SU-DHL-6 (cell line): ENCODE measurements at regions not wholly inside any gene's neighbourhood (a gene's known extent, or its start where the extent isn't known, plus 50 kb on each side); places are given as distances from the start of the nearest gene placed in this dataset.

Experiments used
- H2AFZ ChIP-seq: fragments of 200-600 bp; sonication (generic); 2 replicates; pipeline ENCODE4 v1.6.1; 2014; ENCODE audit warnings: low read depth, mild to moderate bottlenecking, moderate library complexity, mixed read lengths, antibody characterized with exemption, low read length; ENCODE audit not compliant: severe bottlenecking
- H3F3A ChIP-seq: fragments of 200-600 bp; shearing (Covaris generic); 2 replicates; pipeline ENCODE4 v1.6.0; 2016; ENCODE audit warnings: antibody characterized with exemption, mild to moderate bottlenecking; ENCODE audit not compliant: insufficient read depth
- H3K27ac ChIP-seq: fragments of 200-600 bp; sonication (generic); 2 replicates; pipeline ENCODE4 v1.5.1; 2016; ENCODE audit warnings: low read depth, mild to moderate bottlenecking, low read length, moderate library complexity, mixed read lengths
- H3K27me3 ChIP-seq: fragments of 200-600 bp; sonication (generic), shearing (Covaris generic); 2 replicates; pipeline ENCODE4 v1.6.0; 2014; ENCODE audit warnings: mild to moderate bottlenecking, low read length
- H3K36me3 ChIP-seq: fragments of 200-600 bp; sonication (generic); 2 replicates; pipeline ENCODE4 v1.6.1; 2014; ENCODE audit warnings: mild to moderate bottlenecking, low read length, mixed read lengths
- H3K4me2 ChIP-seq: fragments of 300-600, 200-600 bp; shearing (Covaris generic), sonication (generic); 2 replicates; pipeline ENCODE4 v1.6.0; 2014; ENCODE audit warnings: low read length, low read depth, mild to moderate bottlenecking; ENCODE audit not compliant: poor library complexity, severe bottlenecking
- H3K4me3 ChIP-seq: fragments of 200-600 bp; sonication (generic); 2 replicates; pipeline ENCODE4 v1.5.1; 2014; ENCODE audit warnings: antibody characterized with exemption, low read length, mild to moderate bottlenecking, mixed read lengths; ENCODE audit not compliant: insufficient read depth, poor library complexity, severe bottlenecking
- H3K79me2 ChIP-seq: fragments of 200-600 bp; sonication (generic); 2 replicates; pipeline ENCODE4 v1.6.1; 2014; ENCODE audit warnings: mild to moderate bottlenecking, low read length, moderate library complexity; ENCODE audit not compliant: insufficient read depth
- H3K9ac ChIP-seq: fragments of 200-600 bp; sonication (generic); 2 replicates; pipeline ENCODE4 v1.7.0; 2014; ENCODE audit warnings: mild to moderate bottlenecking, low read length
- H3K9me2 ChIP-seq: fragments of 200-600 bp; sonication (generic); replicated peaks from 2 replicates; pipeline ENCODE4 v1.6.1; 2014; ENCODE audit warnings: low read length; ENCODE audit not compliant: insufficient read depth
- H3K9me3 ChIP-seq: fragments of 200-600 bp; sonication (generic); 2 replicates; pipeline ENCODE4 v1.6.1; 2014; ENCODE audit warnings: low read length, mixed read lengths; ENCODE audit not compliant: insufficient read depth
- H4K20me1 ChIP-seq: fragments of 200-600 bp; sonication (generic); 2 replicates; pipeline ENCODE4 v1.6.1; 2014; ENCODE audit warnings: low read depth, mild to moderate bottlenecking, antibody characterized with exemption, low read length, moderate library complexity, mixed read lengths
- CTCF ChIP-seq: fragments of 200-600 bp; sonication (generic); IDR thresholded peaks from one replicate; pipeline ENCODE4 v1.5.1; 2017; ENCODE audit warnings: antibody characterized with exemption, mild to moderate bottlenecking, low read length, moderate library complexity; ENCODE audit not compliant: insufficient read depth, poor library complexity, severe bottlenecking
- EZH2phosphoT487 ChIP-seq: fragments of 200-600 bp; sonication (generic), shearing (Covaris generic); conservative IDR thresholded peaks from 2 replicates; pipeline ENCODE4 v1.6.1; 2018; ENCODE audit warnings: mild to moderate bottlenecking, antibody characterized with exemption, low read length, moderate library complexity, mixed read lengths

- H3K27me3 ChIP-seq, result no peaks in the 10 kb centered on the region
- no peak overlapping the region for H3K27ac ChIP-seq
- no peak overlapping the region for H3K4me2 ChIP-seq
- no peaks in the 10 kb centered on the region for H3K36me3 ChIP-seq
- no peak overlapping the region for H3K9ac ChIP-seq
- H3K9me2 ChIP-seq, result no peaks in the 10 kb centered on the region
- H2AFZ ChIP-seq, result no peak overlapping the region
- no peaks in the 10 kb centered on the region for H4K20me1 ChIP-seq
- no peaks in the 10 kb centered on the region for H3K79me2 ChIP-seq
- H3K9me3 ChIP-seq, result no peaks in the 10 kb centered on the region
- TF ChIP-seq CTCF, result no peak
- H3F3A ChIP-seq, result no peaks in the 10 kb centered on the region
- no peak overlapping the region for H3K4me3 ChIP-seq
Measured at GRCh38 chr16:26901983-26902382, 164.7 kb upstream of the C16orf82 start.

GRCh38 chr16:26905336-26905735 lies 161.4 kb upstream of the C16orf82 start:
- Histone ChIP-seq H3K9ac (no peak overlapping the region), H3K9me2 (no peaks in the 10 kb centered on the region), H3K4me2 (no peak overlapping the region), H3K27me3 (no peaks in the 10 kb centered on the region), H3K9me3 (no peaks in the 10 kb centered on the region), H3K79me2 (no peaks in the 10 kb centered on the region), H4K20me1 (no peaks in the 10 kb centered on the region), H2AFZ (no peak overlapping the region), H3K27ac (no peak overlapping the region), H3K36me3 (no peaks in the 10 kb centered on the region), H3K4me3 (no peak overlapping the region), H3F3A (no peaks in the 10 kb centered on the region)
- TF ChIP-seq CTCF (no peak), EZH2phosphoT487 (no peak)

GRCh38 chr16:26909623-26910022 lies 157.1 kb upstream of the C16orf82 start:
- Histone ChIP-seq H3K9ac (no peak overlapping the region), H3K4me2 (no peak overlapping the region), H3K79me2 (no peaks in the 10 kb centered on the region), H3K36me3 (no peaks in the 10 kb centered on the region), H2AFZ (no peak overlapping the region), H4K20me1 (no peaks in the 10 kb centered on the region), H3K27ac (no peak overlapping the region), H3K9me2 (no peaks in the 10 kb centered on the region), H3K9me3 (no peaks in the 10 kb centered on the region), H3K4me3 (no peak overlapping the region), H3K27me3 (no peaks in the 10 kb centered on the region), H3F3A (no peaks in the 10 kb centered on the region)
- TF ChIP-seq EZH2phosphoT487, result no peak
- TF ChIP-seq CTCF, result no peak

- no peaks in the 10 kb centered on the region for H3K79me2 ChIP-seq
- no peaks in the 10 kb centered on the region for H3K9me3 ChIP-seq
- no peak overlapping the region for H3K4me2 ChIP-seq
- H3K27me3 ChIP-seq, result no peaks in the 10 kb centered on the region
- H3F3A ChIP-seq, result no peaks in the 10 kb centered on the region
- no peaks in the 10 kb centered on the region for H3K36me3 ChIP-seq
- H4K20me1 ChIP-seq, result no peaks in the 10 kb centered on the region
- H3K27ac ChIP-seq, result no peak overlapping the region
- no peak overlapping the region for H2AFZ ChIP-seq
- no peaks in the 10 kb centered on the region for H3K9me2 ChIP-seq
- H3K9ac ChIP-seq, result no peak overlapping the region
- TF ChIP-seq CTCF, result no peak
- no peak for TF ChIP-seq EZH2phosphoT487
- H3K4me3 ChIP-seq, result no peak overlapping the region
Measured at GRCh38 chr16:26911436-26911835, 155.3 kb upstream of the C16orf82 start.
